Stimulated activated CD8-positive, alpha-beta memory T cell treated with anti-CD3 and anti-CD28 coated beads, Interleukin-4, amount 100 ng/mL, for 24 hours (primary cell): ENCODE measurements at regions not wholly inside any gene's neighbourhood (a gene's known extent, or its start where the extent isn't known, plus 50 kb on each side); places are given as distances from the start of the nearest gene placed in this dataset.

Experiments
- DNase-seq: peaks from one replicate; pipeline ENCODE4 v3.0.0-alpha.2; 2020; ENCODE audit warnings: low read depth

- DNase-seq = no peak
Measured at GRCh38 chr6:163835439-163836171, 421.1 kb downstream of the QKI start.

GRCh38 chr6:163834226-163834970 is 419.9 kb downstream of the QKI start:
- no peak for DNase-seq

GRCh38 chr6:163831736-163832135 is 417.2 kb downstream of the QKI start:
- DNase-seq = no peak

GRCh38 chr6:163830641-163831040 is 416.1 kb downstream of the QKI start:
- no peak for DNase-seq

- DNase-seq = no peak
Measured at GRCh38 chr6:163828038-163828795, 413.7 kb downstream of the QKI start.

- no peak for DNase-seq
Measured at GRCh38 chr6:163827143-163827542, 412.6 kb downstream of the QKI start.

- no peak for DNase-seq
Measured at GRCh38 chr6:163826629-163827028, 412.1 kb downstream of the QKI start.

GRCh38 chr6:163825033-163825432 is 410.5 kb downstream of the QKI start:
- no peak for DNase-seq

- DNase-seq = no peak
Measured at GRCh38 chr6:163823577-163823976, 409.1 kb downstream of the QKI start.

- DNase-seq = no peak
Measured at GRCh38 chr6:163820745-163821458, 406.4 kb downstream of the QKI start.

- DNase-seq = no peak
Measured at GRCh38 chr6:163820171-163820570, 405.7 kb downstream of the QKI start.

GRCh38 chr6:163818719-163819118 is 404.2 kb downstream of the QKI start:
- DNase-seq = no peak

- no peak for DNase-seq
Measured at GRCh38 chr6:163816441-163816840, 401.9 kb downstream of the QKI start.

- no peak for DNase-seq
Measured at GRCh38 chr6:163815796-163816195, 401.3 kb downstream of the QKI start.

GRCh38 chr6:163814494-163815364 is 400.2 kb downstream of the QKI start:
- DNase-seq = no peak

- DNase-seq = no peak
Measured at GRCh38 chr6:163813979-163814493, 399.5 kb downstream of the QKI start.

GRCh38 chr6:163811317-163811716 is 396.8 kb downstream of the QKI start:
- DNase-seq = no peak

- DNase-seq = no peak
Measured at GRCh38 chr6:163809364-163809763, 394.8 kb downstream of the QKI start.

- no peak for DNase-seq
Measured at GRCh38 chr6:163808871-163809270, 394.4 kb downstream of the QKI start.

- no peak for DNase-seq
Measured at GRCh38 chr6:163808231-163808630, 393.7 kb downstream of the QKI start.
